Urinary bladder (tissue), 3 donors: ENCODE measurements at regions not wholly inside any gene's neighbourhood (a gene's known extent, or its start where the extent isn't known, plus 50 kb on each side); places are given as distances from the start of the nearest gene placed in this dataset.

Experiments
- DNase-seq: peaks from one replicate; pipeline ENCODE4 v3.0.0-alpha.2; 2015; ENCODE audit errors: extremely low spot score
- H3K27ac ChIP-seq: one replicate; pipeline ENCODE4 v1.5.1; 2013; ENCODE audit warnings: low read depth, mild to moderate bottlenecking, moderate library complexity
- H3K36me3 ChIP-seq: one replicate; pipeline ENCODE4 v1.6.1; 2013; ENCODE audit warnings: mild to moderate bottlenecking, moderate library complexity; ENCODE audit not compliant: insufficient read depth
- H3K4me1 ChIP-seq: one replicate; pipeline ENCODE4 v1.6.1; 2013; ENCODE audit warnings: mild to moderate bottlenecking, moderate library complexity; ENCODE audit not compliant: insufficient read depth
- H3K4me3 ChIP-seq: one replicate; pipeline ENCODE4 v1.5.1; 2013; ENCODE audit warnings: low read depth, low read length
- WGBS: extraction: QIAGEN DNeasy Blood & Tissue Kit; methylation state at CpG from one replicate; pipeline ENCODE4 v1.1.7; 2013; 5-methylcytosine and 5-hydroxymethylcytosine counted together
- donor health status: healthy with polysubstance abuse.
- donor health status: healthy.

DNA sequence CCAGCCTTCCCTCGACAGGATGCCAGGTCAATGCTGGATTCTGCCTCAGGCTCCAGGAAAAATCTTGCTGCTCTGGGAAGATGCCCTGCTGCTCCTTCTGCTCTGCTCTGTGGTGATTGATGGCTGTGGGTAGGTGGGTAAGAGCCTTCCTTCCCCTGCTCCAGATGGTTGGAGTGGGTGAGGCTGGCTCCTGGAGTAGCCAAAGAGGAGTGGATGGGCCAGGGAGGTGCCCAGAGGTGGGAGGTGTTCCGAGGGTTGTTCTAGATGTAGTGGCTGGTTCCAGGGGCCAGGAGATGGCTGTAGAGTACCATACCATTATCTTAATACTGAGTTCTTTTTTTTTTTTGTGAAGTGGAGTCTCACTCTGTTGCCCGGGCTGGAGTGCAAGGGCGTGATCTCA lies 99.6 kb upstream of the THY1 start:
- Histone ChIP-seq H3K27ac (no peak overlapping the region), H3K4me1 (no peaks in the 10 kb centered on the region), H3K4me3 (no peak overlapping the region), H3K36me3 (no peaks in the 10 kb centered on the region)
- 82% methylated on average over 4 of the region's 4 CpGs for WGBS
- no peak for DNase-seq

DNA sequence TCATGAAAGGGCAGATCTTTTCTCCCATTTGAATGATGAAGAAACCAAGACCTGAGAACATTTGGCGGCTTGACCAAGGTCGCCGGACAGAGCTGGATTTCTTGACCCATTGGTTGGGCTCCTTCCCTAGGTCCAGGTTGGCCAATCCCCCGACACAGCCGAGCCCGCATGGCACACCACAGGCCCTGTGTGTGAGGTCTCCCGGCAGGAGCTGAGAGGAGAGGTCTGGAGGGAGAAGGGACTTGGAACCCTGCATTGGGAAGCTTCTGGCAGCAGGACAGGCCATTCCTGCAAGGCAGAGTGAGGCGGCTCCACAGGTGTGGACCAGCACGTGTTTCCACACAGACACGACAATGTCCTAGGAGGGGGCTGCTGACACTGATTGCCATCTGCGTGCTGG lies 98.6 kb upstream of the THY1 start:
- no peak for DNase-seq
- H3K4me1 ChIP-seq: no peaks in the 10 kb centered on the region
- H3K4me3 ChIP-seq: no peak overlapping the region
- H3K27ac ChIP-seq: no peak overlapping the region
- 83% methylated on average over 11 of the region's 11 CpGs for WGBS
- H3K36me3 ChIP-seq: no peaks in the 10 kb centered on the region

DNA sequence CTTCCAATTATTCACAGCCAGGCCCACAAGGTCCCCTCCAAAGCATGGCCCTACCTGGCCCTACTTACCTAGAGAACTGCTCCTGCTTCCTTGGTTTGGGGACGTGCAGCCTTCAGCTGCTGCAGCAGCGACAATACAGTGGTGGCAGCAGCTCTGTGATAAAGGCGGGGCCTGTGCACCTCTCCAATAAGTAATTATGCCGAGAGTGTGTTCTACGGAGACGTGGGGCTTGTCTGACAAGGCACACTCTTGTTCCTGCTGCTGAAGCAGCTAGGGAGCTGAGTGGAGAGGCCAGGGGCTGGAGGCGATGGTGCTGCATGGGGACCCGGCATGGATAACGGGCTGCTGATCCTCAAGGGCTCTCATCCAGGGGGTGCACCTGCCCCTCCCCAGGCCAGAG lies 98.0 kb upstream of the THY1 start:
- Histone ChIP-seq H3K4me3 (no peak overlapping the region), H3K4me1 (no peaks in the 10 kb centered on the region), H3K27ac (no peak overlapping the region), H3K36me3 (no peaks in the 10 kb centered on the region)
- WGBS: 79% methylated on average over 9 of the region's 9 CpGs
- no peak for DNase-seq

DNA sequence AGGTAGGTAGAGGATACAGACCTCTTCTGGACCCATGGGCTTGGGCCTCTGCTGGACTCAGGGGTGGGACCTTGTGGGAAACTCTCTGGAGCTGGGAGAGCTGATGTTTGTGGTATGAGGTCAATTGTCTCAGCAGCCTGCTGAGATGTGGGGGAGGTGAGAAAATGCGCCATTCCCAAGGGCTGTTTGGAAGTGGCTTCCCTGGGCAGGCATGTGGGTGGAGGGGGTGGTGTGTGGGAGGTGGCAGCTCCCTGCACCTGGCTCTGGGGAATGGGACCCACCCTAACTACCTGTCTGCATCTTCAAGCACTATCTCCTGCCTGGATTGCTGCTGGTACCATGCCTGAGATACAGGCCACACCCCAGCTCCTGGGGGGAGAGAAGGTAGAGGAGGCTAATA lies 97.4 kb upstream of the THY1 start:
- DNase-seq: no peak
- no peak overlapping the region for H3K27ac ChIP-seq
- H3K4me1 ChIP-seq: no peaks in the 10 kb centered on the region
- H3K36me3 ChIP-seq: no peaks in the 10 kb centered on the region
- H3K4me3 ChIP-seq: no peak overlapping the region
- WGBS: 65% methylated on average over 1 of the region's 1 CpG

DNA sequence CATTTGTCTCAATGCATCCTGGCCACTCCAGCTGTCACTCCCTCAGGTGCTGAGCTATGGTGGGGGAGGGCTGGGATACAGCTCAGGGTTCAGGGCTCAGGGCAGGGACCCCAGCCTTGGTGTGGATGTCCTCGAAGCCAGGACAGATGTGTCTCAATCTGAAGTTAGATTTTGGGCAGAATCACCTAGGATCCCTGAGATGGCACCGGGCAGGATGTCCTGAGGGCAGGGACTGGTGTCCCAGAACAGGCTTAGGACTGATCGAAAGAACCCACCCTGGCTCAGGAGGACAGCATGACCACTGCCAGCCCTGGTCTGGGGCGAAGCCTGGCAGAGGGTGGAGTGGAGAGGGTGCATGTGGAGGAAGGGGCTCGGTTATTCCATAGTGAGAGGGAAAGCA lies 96.8 kb upstream of the THY1 start:
- 70% methylated on average over 5 of the region's 5 CpGs for WGBS
- Histone ChIP-seq H3K4me1 (no peaks in the 10 kb centered on the region), H3K36me3 (no peaks in the 10 kb centered on the region)

DNA sequence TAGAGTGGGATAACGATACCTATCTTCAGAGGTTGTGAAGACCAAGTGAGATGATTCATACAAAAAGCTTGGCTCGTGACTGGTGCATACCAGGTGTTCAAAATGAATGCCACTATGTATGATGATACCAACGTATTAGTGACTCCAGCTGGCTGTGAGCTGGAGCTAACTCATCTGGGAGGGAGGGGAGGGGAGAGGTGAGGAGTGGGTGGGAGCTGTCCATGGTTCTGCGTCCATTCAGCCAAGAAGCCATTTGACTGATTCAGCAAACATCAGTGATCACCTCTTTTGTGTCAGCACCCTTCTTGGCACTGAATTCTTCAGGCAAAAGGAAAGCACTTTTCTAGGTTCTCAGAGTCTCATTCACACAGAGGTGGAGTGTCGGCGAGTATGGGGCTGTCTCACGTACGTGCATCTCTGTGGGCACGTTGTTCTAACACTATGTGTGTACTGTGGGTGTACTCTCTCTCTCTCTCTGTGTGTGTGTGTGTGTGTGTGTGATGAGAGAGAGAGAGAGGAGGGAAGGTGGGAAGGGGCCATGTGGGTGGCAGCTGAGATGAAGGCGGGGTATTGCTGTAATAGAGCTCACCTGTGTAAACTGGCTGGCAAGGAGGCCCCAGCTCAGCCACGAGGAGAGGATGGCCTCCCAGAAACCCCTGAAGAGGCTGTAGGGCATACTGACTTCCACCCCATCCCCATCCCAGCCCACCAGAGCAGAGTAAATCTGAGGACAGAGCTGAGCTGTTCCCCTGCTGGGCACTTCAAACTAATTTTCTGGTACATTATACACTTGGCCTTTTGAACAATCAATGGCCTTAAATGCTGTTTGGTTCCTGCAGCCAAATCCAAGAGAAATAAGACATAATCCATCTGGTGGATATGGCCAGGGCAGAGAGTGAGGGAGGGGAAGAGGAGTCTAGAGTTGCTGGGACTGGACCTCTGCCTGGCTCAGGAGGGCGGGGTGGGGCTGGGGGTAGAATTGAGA lies 96.1 kb upstream of the THY1 start:
- H3K4me3 ChIP-seq: no peak overlapping the region
- no peaks in the 10 kb centered on the region for H3K36me3 ChIP-seq
- H3K27ac ChIP-seq: no peak overlapping the region
- H3K4me1 ChIP-seq: no peaks in the 10 kb centered on the region
- WGBS: 51% methylated on average over 12 of the region's 12 CpGs
- no peak for DNase-seq

More for the DNA sequence above, 96.8 kb upstream of the THY1 start:
- DNase-seq: no peak
- Histone ChIP-seq H3K27ac (no peak overlapping the region), H3K4me3 (no peak overlapping the region)

DNA sequence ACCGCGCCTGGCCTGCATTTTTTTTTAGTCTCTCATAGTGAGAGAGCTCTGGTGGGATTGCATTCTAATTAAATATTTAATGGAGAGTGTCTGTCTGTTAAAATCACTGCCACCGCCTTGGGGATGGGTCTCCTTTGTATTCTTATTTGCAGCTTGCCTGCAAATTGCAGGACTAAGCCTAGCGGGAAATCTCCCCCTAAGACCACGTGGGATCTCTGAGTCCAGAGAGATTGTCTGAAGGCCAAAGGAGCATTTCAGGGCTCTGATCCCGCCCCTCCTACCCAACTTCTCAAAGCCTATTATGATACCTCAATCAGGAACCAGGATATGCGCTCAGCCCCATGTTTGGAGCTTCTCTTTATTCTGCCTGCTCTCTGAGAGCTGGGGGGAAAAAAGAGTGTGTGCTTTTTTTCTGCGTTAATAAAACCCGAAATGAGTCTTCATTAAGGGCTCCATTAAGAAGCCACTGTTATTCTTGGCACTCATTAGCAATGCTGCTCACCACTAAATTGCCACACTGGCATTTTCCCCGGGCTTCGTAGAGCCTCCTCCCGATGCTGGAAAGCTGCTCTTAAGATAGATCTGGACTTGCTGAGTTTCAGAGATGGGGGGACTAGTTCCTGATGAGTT lies 92.9 kb upstream of the THY1 start:
- H3K27ac ChIP-seq: no peak overlapping the region
- H3K4me1 ChIP-seq: no peaks in the 10 kb centered on the region
- no peaks in the 10 kb centered on the region for H3K36me3 ChIP-seq
- DNase-seq: no peak
- WGBS: 76% methylated on average over 12 of the region's 12 CpGs
- H3K4me3 ChIP-seq: no peak overlapping the region

DNA sequence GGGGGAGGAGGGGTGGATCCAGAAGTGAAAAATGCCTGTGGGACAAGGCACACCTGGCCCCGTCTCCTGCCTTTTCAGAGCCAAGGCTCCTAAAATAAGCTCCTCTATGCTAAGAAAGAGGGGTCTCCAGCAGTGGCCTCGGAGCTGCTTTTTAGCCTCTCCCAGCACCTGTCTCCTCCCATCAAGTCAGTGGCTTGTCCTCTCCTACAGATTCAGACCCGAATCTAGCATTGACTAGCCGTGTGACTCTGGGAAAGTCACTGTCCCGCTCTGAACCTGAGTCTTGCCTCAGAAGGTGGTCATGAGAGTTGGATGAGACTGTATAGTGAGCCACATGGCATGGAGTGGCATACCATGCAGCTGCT lies 90.8 kb upstream of the THY1 start:
- H3K4me3 ChIP-seq: no peak overlapping the region
- no peak for DNase-seq
- no peaks in the 10 kb centered on the region for H3K36me3 ChIP-seq
- H3K4me1 ChIP-seq: no peaks in the 10 kb centered on the region
- WGBS: 75% methylated on average over 5 of the region's 5 CpGs
- H3K27ac ChIP-seq: no peak overlapping the region

DNA sequence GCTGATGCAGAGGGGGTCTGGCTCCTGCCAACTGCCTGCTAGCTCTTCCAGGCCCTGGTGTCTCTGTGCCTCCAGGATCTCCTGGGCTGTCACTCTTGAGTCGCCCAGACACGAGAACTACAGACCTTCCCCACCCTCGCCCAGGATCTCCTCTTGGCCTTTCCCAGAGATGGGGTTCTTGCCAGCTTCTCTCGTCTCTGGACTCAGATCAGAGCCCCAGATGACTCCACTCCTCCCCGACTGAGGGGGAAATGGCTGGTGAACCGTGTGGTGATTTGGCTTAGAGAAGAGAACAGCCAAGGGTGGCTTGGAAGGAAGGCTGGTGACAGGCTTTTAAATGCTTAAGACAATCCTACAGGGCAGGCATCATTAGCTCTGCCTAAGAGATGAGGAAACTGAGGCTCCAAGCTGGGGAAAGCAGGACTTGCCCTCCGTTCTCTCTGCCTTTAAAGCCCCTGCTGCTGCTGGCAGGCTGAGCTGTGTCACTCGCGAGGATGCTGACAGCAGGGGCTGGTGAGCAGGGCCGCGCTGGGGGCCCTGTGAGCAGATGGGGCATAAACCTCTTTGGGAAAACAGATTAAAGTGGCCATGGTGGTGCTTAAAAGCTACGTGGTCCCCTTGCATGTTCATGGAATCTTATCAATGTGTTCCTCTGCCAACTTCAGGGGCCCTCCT lies 90.3 kb upstream of the THY1 start:
- Histone ChIP-seq H3K4me1 (no peaks in the 10 kb centered on the region), H3K4me3 (no peak overlapping the region), H3K27ac (no peak overlapping the region), H3K36me3 (no peaks in the 10 kb centered on the region)
- WGBS: 40% methylated on average over 12 of the region's 12 CpGs
- DNase-seq: no peak

DNA sequence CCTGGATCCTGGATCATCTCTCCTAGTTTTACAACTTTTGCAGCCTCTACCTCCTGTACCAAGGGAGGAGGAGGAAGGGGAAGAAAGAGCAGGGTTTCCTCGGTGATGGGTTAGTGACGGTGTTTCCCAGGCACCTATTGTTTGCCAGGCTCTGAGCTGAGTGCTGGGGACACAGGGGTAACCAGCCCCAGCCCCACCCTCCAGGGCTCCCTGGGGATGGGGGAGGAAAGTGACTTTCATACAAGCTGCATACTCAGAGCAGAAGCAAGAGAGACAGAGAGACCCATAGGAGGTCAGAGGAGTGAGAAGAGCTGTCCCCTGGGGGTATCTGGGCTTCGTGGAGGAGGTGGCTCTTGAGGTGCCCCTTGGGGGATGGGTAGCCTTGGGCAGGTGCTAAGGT lies 89.4 kb upstream of the THY1 start:
- 27% methylated on average over 3 of the region's 3 CpGs for WGBS
- Histone ChIP-seq H3K36me3 (no peaks in the 10 kb centered on the region), H3K4me1 (no peaks in the 10 kb centered on the region), H3K27ac (no peak overlapping the region), H3K4me3 (no peak overlapping the region)
- DNase-seq: no peak

DNA sequence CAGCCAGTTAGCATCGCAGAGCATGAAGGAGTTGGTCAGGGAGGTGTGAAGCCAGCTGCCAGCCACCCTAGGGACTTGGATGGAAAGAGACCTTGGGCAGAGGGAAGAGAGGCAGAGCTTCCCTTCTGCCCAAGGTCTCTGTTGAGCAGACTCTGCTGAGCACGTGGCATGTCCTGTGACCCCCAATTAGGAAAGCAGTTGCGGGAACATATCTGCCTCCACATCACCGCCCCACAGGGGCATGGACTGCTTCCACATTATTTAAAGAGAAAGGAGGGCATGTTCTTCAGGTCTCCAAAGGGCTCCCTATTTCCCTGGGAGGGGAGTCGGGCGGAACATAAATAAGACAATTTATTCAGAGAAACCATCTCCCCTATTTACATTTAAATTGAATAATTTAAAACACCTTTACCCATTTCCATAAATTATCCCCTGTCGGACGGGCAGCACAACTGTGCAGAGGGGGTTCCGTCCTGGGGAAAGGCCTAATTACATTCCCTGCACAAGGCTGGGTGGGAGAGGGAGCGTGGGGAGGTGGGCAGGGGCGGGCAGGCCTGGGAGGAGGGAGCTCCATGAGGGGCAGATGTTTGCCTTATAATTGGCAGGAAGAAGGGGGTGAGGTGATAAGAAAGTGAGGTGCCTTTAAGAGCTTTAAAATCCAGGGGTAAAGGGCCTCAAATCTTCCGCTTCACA lies 88.8 kb upstream of the THY1 start:
- H3K4me1 ChIP-seq: no peaks in the 10 kb centered on the region

DNA sequence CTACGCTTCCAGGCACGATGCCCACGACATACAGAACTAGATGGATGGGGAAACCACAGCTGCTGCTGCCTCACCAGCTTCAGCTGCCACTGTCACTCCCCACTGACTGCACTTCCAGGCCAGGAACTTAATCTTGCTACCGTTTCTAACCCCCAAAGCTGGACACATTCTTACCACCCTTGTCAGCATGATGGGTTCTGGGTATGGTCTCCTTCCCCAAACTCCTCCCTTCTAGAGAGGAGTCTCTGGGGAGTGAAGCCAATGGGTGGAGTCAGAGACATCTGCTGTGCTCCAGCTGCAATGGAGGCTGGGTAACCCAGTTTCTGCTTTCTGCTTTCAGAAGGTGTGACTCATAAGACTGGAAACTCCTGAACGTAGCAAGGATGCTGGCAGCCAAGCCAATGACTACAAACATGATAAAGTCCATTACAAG lies 87.0 kb upstream of the THY1 start:
- Histone ChIP-seq H3K4me3 (no peak overlapping the region), H3K36me3 (no peaks in the 10 kb centered on the region), H3K27ac (no peak overlapping the region), H3K4me1 (no peaks in the 10 kb centered on the region)
- no peak for DNase-seq
- WGBS: 48% methylated on average over 5 of the region's 5 CpGs

More for the DNA sequence above, 88.8 kb upstream of the THY1 start:
- DNase-seq: no peak
- no peak overlapping the region for H3K4me3 ChIP-seq
- no peaks in the 10 kb centered on the region for H3K36me3 ChIP-seq
- no peak overlapping the region for H3K27ac ChIP-seq
- WGBS: 71% methylated on average over 12 of the region's 12 CpGs

DNA sequence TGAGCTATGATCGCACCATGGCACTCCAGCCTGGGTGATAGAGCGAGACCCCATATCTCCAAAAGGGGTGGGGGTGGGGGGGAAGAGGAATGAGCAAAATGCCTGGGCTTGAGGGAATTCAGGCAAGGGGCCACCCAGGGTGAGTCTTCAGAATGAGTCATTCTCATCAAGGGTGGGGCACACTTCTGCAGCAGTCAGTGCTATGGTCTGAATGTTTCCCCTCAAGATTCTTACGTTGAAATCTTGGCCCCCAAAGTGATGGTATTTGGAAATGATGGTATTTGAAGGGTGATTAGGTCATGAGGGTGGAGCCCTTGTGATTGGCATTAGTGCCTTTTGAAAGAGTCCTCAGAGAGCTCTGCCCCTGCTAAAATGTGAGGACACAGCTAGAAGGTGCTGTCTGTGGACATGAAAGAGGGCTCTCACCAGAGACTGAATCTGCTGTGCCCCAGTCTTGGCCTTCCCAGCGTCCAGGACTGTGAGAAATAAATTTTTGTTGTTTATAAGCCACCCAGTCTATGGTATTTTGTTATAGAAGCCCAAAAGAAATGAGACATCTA lies 86.4 kb upstream of the THY1 start:
- no peak overlapping the region for H3K27ac ChIP-seq
- no peaks in the 10 kb centered on the region for H3K4me1 ChIP-seq
- H3K4me3 ChIP-seq: no peak overlapping the region
- no peaks in the 10 kb centered on the region for H3K36me3 ChIP-seq
- no peak for DNase-seq
- WGBS: 59% methylated on average over 4 of the region's 4 CpGs
